GM12874 (cell line): ENCODE measurements at regions not wholly inside any gene's neighbourhood (a gene's known extent, or its start where the extent isn't known, plus 50 kb on each side); places are given as distances from the start of the nearest gene placed in this dataset.

Experiments used
- CTCF ChIP-seq: IDR thresholded peaks from 2 replicates; pipeline ENCODE4 v1.5.1; 2011; ENCODE audit warnings: low read depth, mild to moderate bottlenecking, control low read depth, low read length, moderate library complexity; ENCODE audit not compliant: insufficient read depth

- no peak for TF ChIP-seq CTCF
Measured at GRCh38 chr11:10395166-10395897, 59.7 kb upstream of the AMPD3 start.

GRCh38 chr11:10396771-10397170 is 58.3 kb upstream of the AMPD3 start:
- no peak for TF ChIP-seq CTCF

GRCh38 chr11:10397226-10397987 is 57.7 kb upstream of the AMPD3 start:
- no peak for TF ChIP-seq CTCF

GRCh38 chr11:10398525-10398924 is 56.5 kb upstream of the AMPD3 start:
- no peak for TF ChIP-seq CTCF

GRCh38 chr11:10400856-10401255 is 54.2 kb upstream of the AMPD3 start:
- no peak for TF ChIP-seq CTCF

GRCh38 chr11:10401256-10401655 is 53.8 kb upstream of the AMPD3 start:
- TF ChIP-seq CTCF: no peak

- TF ChIP-seq CTCF: no peak
Measured at GRCh38 chr11:10401696-10402392, 53.2 kb upstream of the AMPD3 start.
